Stimulated activated CD4-positive, alpha-beta T cell treated with anti-CD3 and anti-CD28 coated beads, Interleukin-12 subunit alpha, Interleukin-12 subunit beta, amount 100 ng/mL, for 4 hours (primary cell): ENCODE measurements at regions not wholly inside any gene's neighbourhood (a gene's known extent, or its start where the extent isn't known, plus 50 kb on each side); places are given as distances from the start of the nearest gene placed in this dataset.
"Not testable (repeated sequence)": the region's sequence is repeated elsewhere in the genome, so short reads cannot be mapped to it uniquely, and the experiment has no call there.

Source experiments
- DNase-seq: peaks from one replicate; pipeline ENCODE4 v3.0.0-alpha.2; 2020

- no peak for DNase-seq
These were observed 129.3 kb upstream of the SLIT2 start for GRCh38 chr4:20122198-20122988.

GRCh38 chr4:20119141-20119540 lies 132.6 kb upstream of the SLIT2 start:
- no peak for DNase-seq

- DNase-seq = no peak
These were observed 142.3 kb upstream of the SLIT2 start for GRCh38 chr4:20109391-20109790.

- DNase-seq = no peak
These were observed 144.8 kb upstream of the SLIT2 start for GRCh38 chr4:20106921-20107320.

- DNase-seq = no peak
These were observed 149.9 kb upstream of the SLIT2 start for GRCh38 chr4:20101831-20102230.

GRCh38 chr4:20096911-20097310 lies 154.8 kb upstream of the SLIT2 start:
- no peak for DNase-seq

- no peak for DNase-seq
These were observed 155.7 kb upstream of the SLIT2 start for GRCh38 chr4:20095805-20096541.

GRCh38 chr4:20091781-20092180 lies 159.9 kb upstream of the SLIT2 start:
- DNase-seq = no peak

GRCh38 chr4:20087522-20087911 lies 164.2 kb upstream of the SLIT2 start:
- DNase-seq = no peak

GRCh38 chr4:20086799-20087521 lies 164.7 kb upstream of the SLIT2 start:
- DNase-seq = no peak

- no peak for DNase-seq
These were observed 165.5 kb upstream of the SLIT2 start for GRCh38 chr4:20086067-20086798.

- no peak for DNase-seq
These were observed 166.1 kb upstream of the SLIT2 start for GRCh38 chr4:20085653-20086052.

GRCh38 chr4:20085156-20085555 lies 166.5 kb upstream of the SLIT2 start:
- DNase-seq = no peak

- DNase-seq = no peak
These were observed 167.2 kb upstream of the SLIT2 start for GRCh38 chr4:20084488-20084887.

- no peak for DNase-seq
These were observed 173.1 kb upstream of the SLIT2 start for GRCh38 chr4:20078644-20079043.

- no peak for DNase-seq
These were observed 176.3 kb upstream of the SLIT2 start for GRCh38 chr4:20075248-20075871.

- DNase-seq = no peak
These were observed 177.3 kb upstream of the SLIT2 start for GRCh38 chr4:20074450-20074849.

- DNase-seq = no peak
These were observed 185.8 kb upstream of the SLIT2 start for GRCh38 chr4:20065952-20066351.

- DNase-seq = not testable (repeated sequence)
These were observed 188.8 kb upstream of the SLIT2 start for GRCh38 chr4:20062857-20063256.

- no peak for DNase-seq
These were observed 189.7 kb upstream of the SLIT2 start for GRCh38 chr4:20062054-20062453.

- DNase-seq = no peak
These were observed 200.9 kb upstream of the SLIT2 start for GRCh38 chr4:20050768-20051167.

GRCh38 chr4:20049889-20050288 lies 201.8 kb upstream of the SLIT2 start:
- no peak for DNase-seq
